Fibroblast of the aortic adventitia (primary cell): ENCODE measurements at regions not wholly inside any gene's neighbourhood (a gene's known extent, or its start where the extent isn't known, plus 50 kb on each side); places are given as distances from the start of the nearest gene placed in this dataset.

Source experiments
- DNase-seq: peaks from one replicate; pipeline ENCODE4 v3.0.0-alpha.2; 2010; ENCODE audit warnings: low read depth
- H3K4me3 ChIP-seq: 2 replicates; pipeline ENCODE4 v1.5.1; 2011; ENCODE audit warnings: low read depth, mild to moderate bottlenecking, control low read depth, low read length, moderate library complexity
- TF ChIP-seq, protein P1 (sequence below): IDR thresholded peaks from 2 replicates; pipeline ENCODE4 v1.5.1; 2011; ENCODE audit warnings: mild to moderate bottlenecking, low read length, control low read depth, inconsistent platforms; ENCODE audit not compliant: insufficient read depth

DNA sequence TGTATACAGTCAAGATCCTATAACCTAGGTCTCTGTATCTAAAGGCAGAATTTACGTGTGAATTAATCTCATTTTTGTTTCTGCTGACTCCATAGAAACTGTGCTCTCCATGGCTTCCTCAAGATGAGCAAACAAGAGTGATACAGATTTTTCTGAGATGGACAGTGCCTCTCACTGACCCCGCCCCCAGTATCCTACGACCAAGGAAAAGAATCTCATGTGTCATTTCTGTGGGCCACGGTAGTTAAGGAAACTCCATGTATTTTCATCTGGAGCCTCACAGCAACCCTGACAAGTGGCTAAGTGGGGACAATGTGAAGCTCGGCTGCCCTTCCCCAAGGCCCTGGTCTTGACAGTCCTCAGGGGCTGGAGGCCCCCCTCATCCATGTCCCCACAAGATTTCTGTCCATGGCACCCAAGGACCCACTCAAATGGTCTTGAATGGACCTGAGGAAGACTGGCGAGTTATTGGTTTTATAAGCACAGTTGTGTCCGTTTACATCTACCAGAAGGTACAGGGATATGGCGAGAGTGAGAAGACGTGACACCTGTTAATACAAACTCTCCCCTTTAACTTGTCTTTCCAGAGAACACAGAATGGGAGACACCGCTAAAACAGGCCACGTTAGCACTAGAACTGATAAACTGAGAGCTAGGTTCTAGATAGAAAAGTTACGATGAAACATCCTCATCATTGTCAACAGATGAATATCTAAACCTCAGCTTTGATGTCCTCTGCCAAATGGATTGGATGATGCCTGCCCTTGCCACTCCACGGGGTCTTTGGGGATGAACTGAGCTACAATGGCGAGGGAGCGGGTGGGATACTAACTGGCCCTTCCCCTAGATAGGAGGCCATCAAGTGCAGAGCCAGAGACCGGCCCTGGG lies 108.4 kb upstream of the EGLN3 start:
- TF ChIP-seq, protein P1, sequence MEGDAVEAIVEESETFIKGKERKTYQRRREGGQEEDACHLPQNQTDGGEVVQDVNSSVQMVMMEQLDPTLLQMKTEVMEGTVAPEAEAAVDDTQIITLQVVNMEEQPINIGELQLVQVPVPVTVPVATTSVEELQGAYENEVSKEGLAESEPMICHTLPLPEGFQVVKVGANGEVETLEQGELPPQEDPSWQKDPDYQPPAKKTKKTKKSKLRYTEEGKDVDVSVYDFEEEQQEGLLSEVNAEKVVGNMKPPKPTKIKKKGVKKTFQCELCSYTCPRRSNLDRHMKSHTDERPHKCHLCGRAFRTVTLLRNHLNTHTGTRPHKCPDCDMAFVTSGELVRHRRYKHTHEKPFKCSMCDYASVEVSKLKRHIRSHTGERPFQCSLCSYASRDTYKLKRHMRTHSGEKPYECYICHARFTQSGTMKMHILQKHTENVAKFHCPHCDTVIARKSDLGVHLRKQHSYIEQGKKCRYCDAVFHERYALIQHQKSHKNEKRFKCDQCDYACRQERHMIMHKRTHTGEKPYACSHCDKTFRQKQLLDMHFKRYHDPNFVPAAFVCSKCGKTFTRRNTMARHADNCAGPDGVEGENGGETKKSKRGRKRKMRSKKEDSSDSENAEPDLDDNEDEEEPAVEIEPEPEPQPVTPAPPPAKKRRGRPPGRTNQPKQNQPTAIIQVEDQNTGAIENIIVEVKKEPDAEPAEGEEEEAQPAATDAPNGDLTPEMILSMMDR, result no peak
- H3K4me3 ChIP-seq, result peak overlapping the region; percentile 66
- no peak for DNase-seq

DNA sequence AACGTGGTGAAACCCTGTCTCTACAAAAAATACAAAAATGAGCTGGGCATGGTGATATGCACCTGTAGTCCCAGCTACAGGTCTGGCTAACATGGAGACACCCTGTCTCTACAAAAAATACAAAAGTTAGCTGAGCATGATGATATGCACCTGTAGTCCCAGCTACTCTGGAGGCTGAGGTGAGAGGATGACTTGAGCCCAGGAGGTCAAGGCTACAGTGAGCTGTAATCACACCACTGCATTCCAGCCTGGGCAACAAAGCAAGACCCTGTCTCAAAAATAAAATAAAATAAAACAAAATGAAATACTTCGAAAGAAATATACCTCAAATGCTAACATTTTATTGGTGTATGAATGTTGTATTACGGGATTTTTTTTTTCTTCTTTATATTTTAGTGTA lies 107.6 kb upstream of the EGLN3 start:
- H3K4me3 ChIP-seq, result no peak overlapping the region
- TF ChIP-seq, protein P1, result no peak
- no peak for DNase-seq

DNA sequence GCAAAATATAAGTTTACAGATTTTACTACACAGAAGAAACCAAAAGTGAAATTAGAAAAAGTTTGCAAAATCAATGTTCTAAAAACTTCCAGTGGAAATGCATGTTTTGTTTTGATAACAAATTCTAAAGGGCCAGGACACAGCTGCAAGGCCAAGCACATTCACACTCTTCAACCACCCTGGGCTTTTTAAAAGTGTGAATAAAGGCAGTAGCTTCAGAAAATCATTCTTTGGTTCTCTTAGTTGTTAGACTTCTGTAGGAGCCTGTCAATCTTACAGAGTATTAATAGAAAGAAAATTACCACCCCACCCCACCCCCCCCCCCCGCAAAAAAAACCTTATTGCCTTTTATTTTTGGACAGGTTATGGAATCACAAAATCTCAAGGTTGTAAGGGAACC lies 105.2 kb upstream of the EGLN3 start:
- TF ChIP-seq, protein P1, result no peak

DNA sequence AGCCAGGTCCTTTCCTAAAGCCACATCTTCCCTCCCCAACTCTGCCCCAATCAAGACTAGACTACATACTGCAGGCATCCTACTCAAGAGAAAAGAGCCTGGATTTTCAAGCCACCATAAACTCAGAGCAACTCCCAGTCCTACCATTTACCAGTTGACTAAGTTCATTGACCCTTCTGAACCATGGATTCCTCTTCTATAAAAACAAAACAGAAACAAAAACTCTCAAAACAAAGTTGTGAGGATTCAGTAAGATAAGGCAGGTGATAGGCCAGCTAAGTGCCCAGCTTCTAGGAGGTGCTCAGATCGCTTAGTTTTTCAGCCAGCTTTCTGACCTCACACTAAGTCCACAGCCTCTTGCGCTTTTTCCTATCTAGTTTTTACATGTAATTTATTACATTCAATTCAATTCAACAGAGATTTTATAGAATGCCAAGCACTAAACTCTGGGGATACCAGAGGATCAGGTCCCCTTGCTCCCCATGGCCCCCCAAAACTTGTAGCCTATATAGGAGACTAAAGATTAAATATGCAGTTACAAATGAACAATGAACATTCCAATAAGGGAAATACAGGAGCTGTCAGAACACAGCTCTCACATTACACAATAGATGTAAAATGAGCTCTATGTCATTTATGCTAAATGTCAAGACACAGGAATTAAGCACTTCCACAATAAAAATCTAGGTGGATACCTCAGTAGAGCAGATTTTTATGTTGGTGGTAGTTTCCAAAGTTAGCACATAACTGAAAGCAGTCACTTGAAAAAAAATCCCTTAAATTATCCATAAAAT lies 104.5 kb upstream of the EGLN3 start:
- no peak overlapping the region for H3K4me3 ChIP-seq
- no peak for DNase-seq
- TF ChIP-seq, protein P1, result no peak

More for the DNA sequence above, 105.2 kb upstream of the EGLN3 start:
- no peak overlapping the region for H3K4me3 ChIP-seq
- DNase-seq, result no peak

DNA sequence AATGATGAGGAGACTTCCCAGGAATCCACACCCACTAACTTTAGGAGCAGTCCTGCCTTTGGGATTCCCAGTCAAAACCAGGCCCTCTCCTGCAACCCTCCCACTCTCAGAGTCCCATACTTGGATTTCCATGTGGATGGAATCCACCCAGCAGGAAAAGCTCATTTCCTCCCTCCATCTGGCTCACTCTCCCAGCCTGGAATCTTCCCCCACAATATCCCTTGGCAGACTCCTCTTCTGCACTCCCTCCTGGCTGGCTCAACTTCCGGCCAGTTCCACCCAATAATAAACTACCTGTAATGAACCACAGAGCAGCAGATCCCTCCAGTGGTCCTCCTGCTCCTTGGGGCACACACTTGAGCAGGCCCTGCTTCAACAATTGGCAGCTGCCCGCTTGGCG lies 102.8 kb upstream of the EGLN3 start:
- DNase-seq, result peak; percentile 77
- TF ChIP-seq, protein P1, result peak; percentile 46
- no peak overlapping the region for H3K4me3 ChIP-seq

DNA sequence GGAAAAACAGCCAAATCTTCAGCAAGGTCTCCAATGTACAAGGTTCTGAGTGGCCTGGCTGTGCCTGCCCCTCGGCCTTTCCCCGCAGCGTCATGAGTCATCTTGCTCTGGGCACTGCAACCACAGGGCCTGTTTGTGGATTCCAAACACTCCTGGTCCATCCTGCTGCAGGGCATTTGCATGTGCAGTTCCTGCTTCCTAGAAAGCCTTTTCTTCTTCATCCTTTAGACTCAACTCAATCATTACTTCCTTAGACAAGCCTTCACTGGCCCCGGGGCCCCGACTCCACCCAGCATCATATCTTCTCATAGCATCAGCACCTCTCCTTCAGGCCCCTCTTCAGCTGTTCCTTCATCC lies 101.8 kb upstream of the EGLN3 start:
- TF ChIP-seq, protein P1, result no peak
- H3K4me3 ChIP-seq, result no peak overlapping the region
- DNase-seq, result no peak
